Esophagus squamous epithelium (tissue), 4 donors: ENCODE measurements at regions not wholly inside any gene's neighbourhood (a gene's known extent, or its start where the extent isn't known, plus 50 kb on each side); places are given as distances from the start of the nearest gene placed in this dataset.

Source experiments
- POLR2A ChIP-seq, 4 donors: fragments of 450-650 bp; IDR thresholded peaks; one replicate each; pipeline ENCODE4 v1.6.1; 2017; ENCODE audit warnings: antibody characterized with exemption in 4 of 4, mild to moderate bottlenecking in 4 of 4, moderate library complexity in 3 of 4
- TF ChIP-seq, protein P1 (sequence below), 6 experiments: fragments of 450-650 bp in 4 of 6; fragments of 200-600 bp in 2 of 6; sonication (generic) in 2 of 6; IDR thresholded peaks; one replicate each; pipeline ENCODE4 v1.5.1; 2016 to 2019; ENCODE audit warnings: antibody characterized with exemption in 6 of 6, mild to moderate bottlenecking in 4 of 6, moderate library complexity in 4 of 6

DNA sequence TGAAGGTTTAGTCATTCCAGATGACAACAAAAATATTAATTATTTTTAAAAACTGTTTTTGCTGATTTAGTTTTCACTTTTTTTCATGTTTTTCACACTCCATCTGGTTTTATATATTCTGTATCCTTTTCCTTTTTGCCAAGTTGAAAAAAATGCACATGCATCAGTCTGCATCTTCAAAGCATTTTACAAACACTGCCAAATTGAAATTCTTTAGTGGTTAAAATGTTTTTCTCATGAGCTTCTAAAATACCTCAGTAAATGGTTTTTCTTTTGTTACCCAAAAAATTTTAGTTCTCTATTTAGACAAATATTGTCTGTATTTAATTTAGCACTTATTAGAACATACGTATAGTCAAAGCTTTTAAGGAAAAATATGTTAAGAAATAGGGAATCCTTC is 386.9 kb upstream of the HSF2 start:
- TF ChIP-seq, protein P1, sequence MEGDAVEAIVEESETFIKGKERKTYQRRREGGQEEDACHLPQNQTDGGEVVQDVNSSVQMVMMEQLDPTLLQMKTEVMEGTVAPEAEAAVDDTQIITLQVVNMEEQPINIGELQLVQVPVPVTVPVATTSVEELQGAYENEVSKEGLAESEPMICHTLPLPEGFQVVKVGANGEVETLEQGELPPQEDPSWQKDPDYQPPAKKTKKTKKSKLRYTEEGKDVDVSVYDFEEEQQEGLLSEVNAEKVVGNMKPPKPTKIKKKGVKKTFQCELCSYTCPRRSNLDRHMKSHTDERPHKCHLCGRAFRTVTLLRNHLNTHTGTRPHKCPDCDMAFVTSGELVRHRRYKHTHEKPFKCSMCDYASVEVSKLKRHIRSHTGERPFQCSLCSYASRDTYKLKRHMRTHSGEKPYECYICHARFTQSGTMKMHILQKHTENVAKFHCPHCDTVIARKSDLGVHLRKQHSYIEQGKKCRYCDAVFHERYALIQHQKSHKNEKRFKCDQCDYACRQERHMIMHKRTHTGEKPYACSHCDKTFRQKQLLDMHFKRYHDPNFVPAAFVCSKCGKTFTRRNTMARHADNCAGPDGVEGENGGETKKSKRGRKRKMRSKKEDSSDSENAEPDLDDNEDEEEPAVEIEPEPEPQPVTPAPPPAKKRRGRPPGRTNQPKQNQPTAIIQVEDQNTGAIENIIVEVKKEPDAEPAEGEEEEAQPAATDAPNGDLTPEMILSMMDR (IDR thresholded peaks at IDR 0.05), result no peak
- no peak for TF ChIP-seq POLR2A (IDR thresholded peaks at IDR 0.05)
